ENCODE measurements at regions not wholly inside any gene's neighbourhood (a gene's known extent, or its start where the extent isn't known, plus 50 kb on each side); places are given as distances from the start of the nearest gene placed in this dataset.

DNA sequence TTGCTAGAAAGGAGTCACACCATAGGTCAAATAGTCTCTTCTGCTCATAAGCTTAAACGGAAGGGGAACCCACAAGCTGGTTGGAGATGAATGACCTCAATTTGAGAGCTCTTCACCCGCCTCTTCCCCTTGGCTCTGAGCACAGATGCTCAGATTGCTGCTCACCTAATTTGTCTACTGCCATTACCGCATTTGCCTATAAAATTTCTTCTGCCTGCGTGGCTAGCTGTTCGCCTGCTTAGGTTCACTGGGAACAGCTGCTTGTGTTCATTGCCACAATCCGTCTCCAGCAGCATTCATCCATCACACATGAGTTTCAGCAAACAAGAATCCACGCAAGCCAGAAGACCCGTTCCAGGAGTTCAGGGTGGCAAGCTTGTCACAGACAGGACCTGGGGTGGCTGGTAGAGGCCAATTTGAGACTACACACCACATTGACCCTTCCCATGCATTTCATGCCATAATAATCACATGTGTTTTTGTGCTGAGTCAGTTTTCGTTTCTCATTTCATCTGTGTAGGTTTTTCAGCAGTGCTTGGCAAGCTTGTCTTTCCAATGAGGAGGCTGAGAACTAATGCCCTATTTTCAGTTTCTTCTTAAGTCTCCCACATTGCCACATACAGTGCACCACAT is 50.2 kb upstream of the DNAH5 start:
- TF ChIP-seq, protein P1, sequence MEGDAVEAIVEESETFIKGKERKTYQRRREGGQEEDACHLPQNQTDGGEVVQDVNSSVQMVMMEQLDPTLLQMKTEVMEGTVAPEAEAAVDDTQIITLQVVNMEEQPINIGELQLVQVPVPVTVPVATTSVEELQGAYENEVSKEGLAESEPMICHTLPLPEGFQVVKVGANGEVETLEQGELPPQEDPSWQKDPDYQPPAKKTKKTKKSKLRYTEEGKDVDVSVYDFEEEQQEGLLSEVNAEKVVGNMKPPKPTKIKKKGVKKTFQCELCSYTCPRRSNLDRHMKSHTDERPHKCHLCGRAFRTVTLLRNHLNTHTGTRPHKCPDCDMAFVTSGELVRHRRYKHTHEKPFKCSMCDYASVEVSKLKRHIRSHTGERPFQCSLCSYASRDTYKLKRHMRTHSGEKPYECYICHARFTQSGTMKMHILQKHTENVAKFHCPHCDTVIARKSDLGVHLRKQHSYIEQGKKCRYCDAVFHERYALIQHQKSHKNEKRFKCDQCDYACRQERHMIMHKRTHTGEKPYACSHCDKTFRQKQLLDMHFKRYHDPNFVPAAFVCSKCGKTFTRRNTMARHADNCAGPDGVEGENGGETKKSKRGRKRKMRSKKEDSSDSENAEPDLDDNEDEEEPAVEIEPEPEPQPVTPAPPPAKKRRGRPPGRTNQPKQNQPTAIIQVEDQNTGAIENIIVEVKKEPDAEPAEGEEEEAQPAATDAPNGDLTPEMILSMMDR (IDR thresholded peaks at IDR 0.05; ENCODE audit: low read depth, low read length) = no peak
- no peak for TF ChIP-seq EZH2phosphoT487 (IDR thresholded peaks at IDR 0.05; ENCODE audit: low read depth)
